Gastrocnemius medialis (tissue), 4 donors: ENCODE measurements at regions not wholly inside any gene's neighbourhood (a gene's known extent, or its start where the extent isn't known, plus 50 kb on each side); places are given as distances from the start of the nearest gene placed in this dataset.

Experiments used
- ATAC-seq, 2 donors: fragments of 150-250 bp; one replicate each; pipeline ENCODE4 v1.9.1; 2016
- DNase-seq, 2 donors: peaks; one replicate each; pipeline ENCODE4 v3.0.0-alpha.2; 2019
- H3K27ac ChIP-seq, 4 donors: fragments of 200-600 bp; sonication (generic); 1 replicate in 1 of 4; 2 replicates in 3 of 4; pipeline ENCODE4 v1.5.1; 2016 to 2018; ENCODE audit warnings: mild to moderate bottlenecking in 2 of 4, moderate library complexity in 1 of 4
- H3K27me3 ChIP-seq, 3 donors: fragments of 200-600 bp; sonication (generic) in 2 of 3; 1 replicate in 1 of 3; 2 replicates in 2 of 3; pipeline versions ENCODE4 v1.5.1 to v1.6.0; 2016 to 2019; ENCODE audit warnings: mild to moderate bottlenecking in 1 of 3, moderate library complexity in 1 of 3
- H3K36me3 ChIP-seq, 2 donors: fragments of 200-600 bp; sonication (generic) in 1 of 2; one replicate each; pipeline ENCODE4 v1.5.1; 2017 to 2018
- H3K4me1 ChIP-seq, 2 donors: fragments of 200-600 bp; sonication (generic) in 1 of 2; one replicate each; pipeline ENCODE4 v1.5.1; 2016 to 2017; ENCODE audit warnings: mild to moderate bottlenecking in 2 of 2
- H3K4me3 ChIP-seq, 4 donors: fragments of 200-600 bp; sonication (generic) in 3 of 4; 1 replicate in 1 of 4; 2 replicates in 3 of 4; pipeline ENCODE4 v1.5.1; 2016 to 2019; ENCODE audit warnings: mild to moderate bottlenecking in 2 of 4
- H3K9me3 ChIP-seq, 3 donors: fragments of 200-600 bp; sonication (generic) in 2 of 3; 1 replicate in 1 of 3; 2 replicates in 2 of 3; pipeline ENCODE4 v1.5.1; 2016 to 2019
- POLR2A ChIP-seq, 2 donors: fragments of 450-650 bp; IDR thresholded peaks; one replicate each; pipeline ENCODE4 v1.6.1; 2017; ENCODE audit warnings: antibody characterized with exemption in 2 of 2, mild to moderate bottlenecking in 2 of 2, moderate library complexity in 2 of 2
- in situ Hi-C, 4 donors: fragments of 200-750 bp; cut with MboI; loops; one replicate each; pipeline versions ENCODE4 v1.15.0 to v1.8.0; 2017; ENCODE audit warnings: low sequenced_read_pairs in 4 of 4
- intact Hi-C: fragments of 100-400 bp; cut with DNase I; formaldehyde crosslinking; loops from one replicate; pipeline ENCODE4 v1.15.1; 2023; ENCODE audit warnings: low total_unique reads
- TF ChIP-seq, protein P1 (sequence below), 5 experiments: fragments of 450-650 bp in 3 of 5; fragments of 200-600 bp in 2 of 5; sonication (generic) in 2 of 5; IDR thresholded peaks in 4 of 5; conservative IDR thresholded peaks in 1 of 5; 1 replicate in 4 of 5; 2 replicates in 1 of 5; pipeline ENCODE4 v1.5.1; 2016 to 2019; ENCODE audit warnings: antibody characterized with exemption in 5 of 5, mild to moderate bottlenecking in 3 of 5, moderate library complexity in 3 of 5

DNA sequence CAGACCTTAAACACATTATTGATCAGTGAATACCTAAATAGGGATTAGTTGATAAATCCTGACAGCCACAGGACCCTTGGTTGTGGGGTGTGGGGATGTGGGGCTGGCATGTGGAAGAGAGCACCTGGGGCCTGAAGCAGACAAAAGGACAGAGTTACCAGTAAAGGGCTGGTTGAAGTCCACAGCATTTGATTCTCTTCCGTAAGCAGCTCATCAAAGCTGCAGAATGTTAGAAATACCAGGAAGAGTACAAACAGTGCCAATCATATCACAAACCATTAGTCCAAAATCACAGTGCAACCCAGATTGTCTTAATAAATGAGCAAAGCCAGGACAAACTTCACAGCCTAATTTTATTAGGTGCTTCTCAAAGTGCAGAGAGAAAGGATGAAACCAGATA lies 92.5 kb upstream of the KL start:
- Histone ChIP-seq H3K4me3 (no peak overlapping the region), H3K27me3 (no peaks in the 10 kb centered on the region), H3K36me3 (no peaks in the 10 kb centered on the region), H3K4me1 (no peaks in the 10 kb centered on the region), H3K9me3 (no peaks in the 10 kb centered on the region), H3K27ac (no peak overlapping the region)
- TF ChIP-seq, protein P1, sequence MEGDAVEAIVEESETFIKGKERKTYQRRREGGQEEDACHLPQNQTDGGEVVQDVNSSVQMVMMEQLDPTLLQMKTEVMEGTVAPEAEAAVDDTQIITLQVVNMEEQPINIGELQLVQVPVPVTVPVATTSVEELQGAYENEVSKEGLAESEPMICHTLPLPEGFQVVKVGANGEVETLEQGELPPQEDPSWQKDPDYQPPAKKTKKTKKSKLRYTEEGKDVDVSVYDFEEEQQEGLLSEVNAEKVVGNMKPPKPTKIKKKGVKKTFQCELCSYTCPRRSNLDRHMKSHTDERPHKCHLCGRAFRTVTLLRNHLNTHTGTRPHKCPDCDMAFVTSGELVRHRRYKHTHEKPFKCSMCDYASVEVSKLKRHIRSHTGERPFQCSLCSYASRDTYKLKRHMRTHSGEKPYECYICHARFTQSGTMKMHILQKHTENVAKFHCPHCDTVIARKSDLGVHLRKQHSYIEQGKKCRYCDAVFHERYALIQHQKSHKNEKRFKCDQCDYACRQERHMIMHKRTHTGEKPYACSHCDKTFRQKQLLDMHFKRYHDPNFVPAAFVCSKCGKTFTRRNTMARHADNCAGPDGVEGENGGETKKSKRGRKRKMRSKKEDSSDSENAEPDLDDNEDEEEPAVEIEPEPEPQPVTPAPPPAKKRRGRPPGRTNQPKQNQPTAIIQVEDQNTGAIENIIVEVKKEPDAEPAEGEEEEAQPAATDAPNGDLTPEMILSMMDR (IDR thresholded peaks at IDR 0.05 in 4 of 5, conservative IDR thresholded peaks at IDR 0.05 in 1 of 5): no peak
- no peak for TF ChIP-seq POLR2A (IDR thresholded peaks at IDR 0.05)
- ATAC-seq: no peak
- no peak for DNase-seq
- in situ Hi-C loops (no loop called here), intact Hi-C loops (no loop called here)

DNA sequence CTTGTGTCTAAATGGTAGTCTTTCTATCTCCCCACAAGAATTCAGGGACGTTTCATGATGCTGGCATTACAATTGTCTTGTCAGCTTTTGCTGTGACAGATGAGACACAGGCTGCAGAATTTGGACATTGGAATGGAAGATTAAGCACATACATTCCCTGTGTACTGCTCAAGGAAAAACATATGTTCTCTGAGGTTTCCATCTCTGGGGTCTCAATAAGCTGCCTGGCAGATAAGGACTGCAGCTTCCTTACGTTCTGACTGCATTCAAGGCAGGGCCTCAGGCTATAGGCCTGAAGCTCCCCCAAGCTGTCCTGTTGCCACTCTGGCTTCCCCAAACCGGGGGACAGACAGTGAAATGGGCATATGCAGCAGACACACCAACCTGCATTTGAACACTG lies 91.3 kb upstream of the KL start:
- DNase-seq (no peak), ATAC-seq (no peak)
- intact Hi-C loops: no loop called here
- H3K27me3 ChIP-seq: no peaks in the 10 kb centered on the region
- no peaks in the 10 kb centered on the region for H3K9me3 ChIP-seq
- H3K4me1 ChIP-seq: no peaks in the 10 kb centered on the region
- no peak overlapping the region for H3K4me3 ChIP-seq
- in situ Hi-C loops: no loop called here
- H3K27ac ChIP-seq: no peak overlapping the region
- H3K36me3 ChIP-seq: no peaks in the 10 kb centered on the region
- no peak for TF ChIP-seq POLR2A (IDR thresholded peaks at IDR 0.05)
- TF ChIP-seq, protein P1 (IDR thresholded peaks at IDR 0.05 in 4 of 5, conservative IDR thresholded peaks at IDR 0.05 in 1 of 5): no peak

DNA sequence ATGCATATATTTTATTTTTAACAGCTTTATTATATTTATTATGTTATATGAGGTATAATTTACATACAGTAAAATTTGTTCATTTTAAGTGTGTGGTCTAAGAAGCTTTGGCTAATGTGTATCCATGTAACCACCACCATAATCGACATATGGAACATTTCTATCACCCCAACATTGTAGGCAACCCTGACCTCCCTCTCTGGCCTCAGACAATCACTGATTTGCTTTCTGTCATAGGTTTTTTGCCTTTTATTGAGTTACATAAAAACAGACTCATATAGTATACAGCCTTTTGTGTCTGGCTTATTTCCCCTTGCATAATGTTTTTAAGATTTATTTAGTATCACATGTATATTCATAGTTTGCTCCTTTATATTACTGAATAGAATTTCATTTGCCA lies 90.7 kb upstream of the KL start:
- Histone ChIP-seq H3K36me3 (no peaks in the 10 kb centered on the region), H3K27ac (no peak overlapping the region), H3K9me3 (no peaks in the 10 kb centered on the region), H3K27me3 (no peaks in the 10 kb centered on the region), H3K4me1 (no peaks in the 10 kb centered on the region), H3K4me3 (no peak overlapping the region)
- intact Hi-C loops (no loop called here), in situ Hi-C loops (no loop called here)
- no peak for TF ChIP-seq POLR2A (IDR thresholded peaks at IDR 0.05)
- TF ChIP-seq, protein P1 (IDR thresholded peaks at IDR 0.05 in 4 of 5, conservative IDR thresholded peaks at IDR 0.05 in 1 of 5): no peak
- no peak for DNase-seq
- no peak for ATAC-seq

DNA sequence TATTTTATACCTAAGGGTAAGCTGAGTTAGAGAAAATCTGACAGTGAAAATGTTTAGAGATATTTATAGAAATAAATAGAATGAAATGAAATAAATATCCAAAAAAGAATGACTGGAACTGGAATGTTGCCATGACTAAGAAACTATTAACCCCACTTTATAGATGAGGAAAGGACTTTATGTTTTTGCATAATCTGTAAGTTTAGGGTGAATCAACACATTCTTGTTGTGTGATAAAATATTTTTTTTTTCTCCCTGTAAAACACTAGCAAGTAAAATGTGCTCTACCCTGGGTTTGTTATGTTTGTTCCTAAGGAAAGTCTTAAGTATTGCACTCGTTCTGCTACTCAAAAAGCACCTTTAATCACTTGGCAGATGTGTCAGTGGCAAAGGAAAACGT lies 83.8 kb upstream of the KL start:
- Histone ChIP-seq H3K27me3 (no peaks in the 10 kb centered on the region), H3K4me1 (no peaks in the 10 kb centered on the region), H3K9me3 (peaks cover 0 to 6% (median 0%) of the 10 kb centered on the region in 3 donors), H3K36me3 (no peaks in the 10 kb centered on the region), H3K4me3 (no peak overlapping the region), H3K27ac (no peak overlapping the region)
- in situ Hi-C loops (no loop called here), intact Hi-C loops (no loop called here)
- TF ChIP-seq, protein P1 (IDR thresholded peaks at IDR 0.05 in 4 of 5, conservative IDR thresholded peaks at IDR 0.05 in 1 of 5): no peak
- no peak for TF ChIP-seq POLR2A (IDR thresholded peaks at IDR 0.05)
- DNase-seq (no peak), ATAC-seq (no peak)

DNA sequence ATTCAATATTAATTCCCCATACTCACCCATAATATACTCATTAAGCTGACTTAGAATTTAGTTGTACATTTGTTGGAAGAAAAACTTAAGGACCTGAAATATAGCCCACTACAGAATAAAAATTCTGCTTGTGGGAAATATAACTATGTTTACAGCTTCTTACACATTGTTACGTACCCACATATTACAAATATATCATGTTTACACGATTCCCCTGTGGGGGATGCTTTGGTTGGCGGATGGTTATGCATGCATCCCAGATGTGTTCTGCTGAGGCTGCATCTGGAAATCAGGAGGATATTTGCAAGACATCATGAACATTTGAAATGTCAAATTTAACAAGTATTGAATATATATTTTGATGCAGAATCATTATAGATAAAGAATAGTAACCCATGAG lies 79.5 kb upstream of the KL start:
- Histone ChIP-seq H3K9me3 (peaks cover 0 to 2% (median 0%) of the 10 kb centered on the region in 3 donors), H3K27me3 (no peaks in the 10 kb centered on the region), H3K36me3 (no peaks in the 10 kb centered on the region), H3K4me1 (no peaks in the 10 kb centered on the region), H3K27ac (no peak overlapping the region), H3K4me3 (no peak overlapping the region)
- intact Hi-C loops: no loop called here
- in situ Hi-C loops: no loop called here
- no peak for DNase-seq
- TF ChIP-seq, protein P1 (IDR thresholded peaks at IDR 0.05 in 4 of 5, conservative IDR thresholded peaks at IDR 0.05 in 1 of 5): no peak
- TF ChIP-seq POLR2A (IDR thresholded peaks at IDR 0.05): no peak
- ATAC-seq: no peak
